ENCODE measurements at regions not wholly inside any gene's neighbourhood (a gene's known extent, or its start where the extent isn't known, plus 50 kb on each side); places are given as distances from the start of the nearest gene placed in this dataset.
"Not testable (repeated sequence)": the region's sequence is repeated elsewhere in the genome, so short reads cannot be mapped to it uniquely, and the experiment has no call there.

- DNase-seq = no peak
Observed at GRCh38 chr13:80552851-80553440, 212.0 kb upstream of the SPRY2 start.

- DNase-seq = no peak
Observed at GRCh38 chr13:80551650-80552497, 210.9 kb upstream of the SPRY2 start.

GRCh38 chr13:80550971-80551441, 210.1 kb upstream of the SPRY2 start:
- DNase-seq = no peak

- no peak for DNase-seq
Observed at GRCh38 chr13:80548915-80549314, 208.0 kb upstream of the SPRY2 start.

- no peak for DNase-seq
Observed at GRCh38 chr13:80547885-80548825, 207.2 kb upstream of the SPRY2 start.

GRCh38 chr13:80547341-80547740, 206.4 kb upstream of the SPRY2 start:
- DNase-seq = no peak

GRCh38 chr13:80533175-80533574, 192.2 kb upstream of the SPRY2 start:
- no peak for DNase-seq

- no peak for DNase-seq
Observed at GRCh38 chr13:80530902-80531301, 190.0 kb upstream of the SPRY2 start.

GRCh38 chr13:80530191-80530590, 189.3 kb upstream of the SPRY2 start:
- no peak for DNase-seq

- DNase-seq = no peak
Observed at GRCh38 chr13:80529734-80530133, 188.8 kb upstream of the SPRY2 start.

- DNase-seq = no peak
Observed at GRCh38 chr13:80528733-80529132, 187.8 kb upstream of the SPRY2 start.

GRCh38 chr13:80527400-80527799, 186.5 kb upstream of the SPRY2 start:
- no peak for DNase-seq

GRCh38 chr13:80524447-80525215, 183.7 kb upstream of the SPRY2 start:
- DNase-seq = no peak

GRCh38 chr13:80523134-80523533, 182.2 kb upstream of the SPRY2 start:
- no peak for DNase-seq

GRCh38 chr13:80522463-80522862, 181.5 kb upstream of the SPRY2 start:
- not testable (repeated sequence) for DNase-seq

- no peak for DNase-seq
Observed at GRCh38 chr13:80516818-80517348, 176.0 kb upstream of the SPRY2 start.

GRCh38 chr13:80515296-80515695, 174.4 kb upstream of the SPRY2 start:
- no peak for DNase-seq

GRCh38 chr13:80513196-80513595, 172.3 kb upstream of the SPRY2 start:
- DNase-seq = no peak

- DNase-seq = no peak
Observed at GRCh38 chr13:80510686-80511085, 169.8 kb upstream of the SPRY2 start.

GRCh38 chr13:80509264-80509663, 168.3 kb upstream of the SPRY2 start:
- DNase-seq = no peak

- DNase-seq = no peak
Observed at GRCh38 chr13:80508031-80508430, 167.1 kb upstream of the SPRY2 start.

GRCh38 chr13:80504453-80504852, 163.5 kb upstream of the SPRY2 start:
- DNase-seq = no peak
